ENCODE measurements at regions not wholly inside any gene's neighbourhood (a gene's known extent, or its start where the extent isn't known, plus 50 kb on each side); places are given as distances from the start of the nearest gene placed in this dataset.
"Not testable (repeated sequence)": the region's sequence is repeated elsewhere in the genome, so short reads cannot be mapped to it uniquely, and the experiment has no call there.

- DNase-seq (ENCODE audit: low spot score), result no peak
These were observed 583.2 kb downstream of the EBF1 start for GRCh38 chr5:158516521-158516920.

- no peak for DNase-seq (ENCODE audit: low spot score)
These were observed 584.7 kb downstream of the EBF1 start for GRCh38 chr5:158514986-158515359.

- DNase-seq (ENCODE audit: low spot score), result no peak
These were observed 585.3 kb downstream of the EBF1 start for GRCh38 chr5:158514319-158514985.

GRCh38 chr5:158513490-158514318 is 586.0 kb downstream of the EBF1 start:
- no peak for DNase-seq (ENCODE audit: low spot score)

- no peak for DNase-seq (ENCODE audit: low spot score)
These were observed 588.3 kb downstream of the EBF1 start for GRCh38 chr5:158511454-158511853.

GRCh38 chr5:158510479-158510878 is 589.2 kb downstream of the EBF1 start:
- DNase-seq (ENCODE audit: low spot score), result no peak

- no peak for DNase-seq (ENCODE audit: low spot score)
These were observed 593.1 kb downstream of the EBF1 start for GRCh38 chr5:158506648-158507047.

GRCh38 chr5:158502686-158503085 is 597.0 kb downstream of the EBF1 start:
- DNase-seq (ENCODE audit: low spot score), result no peak

- DNase-seq (ENCODE audit: low spot score), result no peak
These were observed 599.8 kb downstream of the EBF1 start for GRCh38 chr5:158499892-158500418.

GRCh38 chr5:158499075-158499891 is 600.4 kb downstream of the EBF1 start:
- DNase-seq (ENCODE audit: low spot score), result no peak

GRCh38 chr5:158496624-158497023 is 603.1 kb downstream of the EBF1 start:
- DNase-seq (ENCODE audit: low spot score), result no peak

GRCh38 chr5:158494541-158494940 is 605.2 kb downstream of the EBF1 start:
- DNase-seq (ENCODE audit: low spot score), result no peak

GRCh38 chr5:158494044-158494443 is 605.7 kb downstream of the EBF1 start:
- DNase-seq (ENCODE audit: low spot score), result not testable (repeated sequence)

GRCh38 chr5:158492841-158493242 is 606.9 kb downstream of the EBF1 start:
- DNase-seq (ENCODE audit: low spot score), result no peak

GRCh38 chr5:158492136-158492535 is 607.6 kb downstream of the EBF1 start:
- no peak for DNase-seq (ENCODE audit: low spot score)

GRCh38 chr5:158487664-158488063 is 612.1 kb downstream of the EBF1 start:
- DNase-seq (ENCODE audit: low spot score), result no peak

- no peak for DNase-seq (ENCODE audit: low spot score)
These were observed 612.6 kb downstream of the EBF1 start for GRCh38 chr5:158487156-158487555.

GRCh38 chr5:158486566-158486965 is 613.1 kb downstream of the EBF1 start:
- no peak for DNase-seq (ENCODE audit: low spot score)

- no peak for DNase-seq (ENCODE audit: low spot score)
These were observed 614.1 kb downstream of the EBF1 start for GRCh38 chr5:158485604-158486081.

- no peak for DNase-seq (ENCODE audit: low spot score)
These were observed 614.7 kb downstream of the EBF1 start for GRCh38 chr5:158485047-158485446.

GRCh38 chr5:158484150-158484549 is 615.6 kb downstream of the EBF1 start:
- no peak for DNase-seq (ENCODE audit: low spot score)

- DNase-seq (ENCODE audit: low spot score), result peak; percentile 3
These were observed 616.3 kb downstream of the EBF1 start for GRCh38 chr5:158483281-158483860.
